GM12864 (cell line): ENCODE measurements at regions not wholly inside any gene's neighbourhood (a gene's known extent, or its start where the extent isn't known, plus 50 kb on each side); places are given as distances from the start of the nearest gene placed in this dataset.
"Not testable (repeated sequence)": the region's sequence is repeated elsewhere in the genome, so short reads cannot be mapped to it uniquely, and the experiment has no call there.

Experiments
- DNase-seq: peaks from one replicate; pipeline ENCODE4 v3.0.0-alpha.2; 2011; ENCODE audit warnings: low read depth
- H3K4me3 ChIP-seq: 2 replicates; pipeline ENCODE4 v1.5.1; 2011; ENCODE audit warnings: mild to moderate bottlenecking, low read depth, low read length, control low read depth
- CTCF ChIP-seq: IDR thresholded peaks from 2 replicates; pipeline ENCODE4 v1.5.1; 2011; ENCODE audit warnings: low read depth, mild to moderate bottlenecking, moderate library complexity, low read length, control low read depth, inconsistent platforms; ENCODE audit errors: missing control alignments

DNA sequence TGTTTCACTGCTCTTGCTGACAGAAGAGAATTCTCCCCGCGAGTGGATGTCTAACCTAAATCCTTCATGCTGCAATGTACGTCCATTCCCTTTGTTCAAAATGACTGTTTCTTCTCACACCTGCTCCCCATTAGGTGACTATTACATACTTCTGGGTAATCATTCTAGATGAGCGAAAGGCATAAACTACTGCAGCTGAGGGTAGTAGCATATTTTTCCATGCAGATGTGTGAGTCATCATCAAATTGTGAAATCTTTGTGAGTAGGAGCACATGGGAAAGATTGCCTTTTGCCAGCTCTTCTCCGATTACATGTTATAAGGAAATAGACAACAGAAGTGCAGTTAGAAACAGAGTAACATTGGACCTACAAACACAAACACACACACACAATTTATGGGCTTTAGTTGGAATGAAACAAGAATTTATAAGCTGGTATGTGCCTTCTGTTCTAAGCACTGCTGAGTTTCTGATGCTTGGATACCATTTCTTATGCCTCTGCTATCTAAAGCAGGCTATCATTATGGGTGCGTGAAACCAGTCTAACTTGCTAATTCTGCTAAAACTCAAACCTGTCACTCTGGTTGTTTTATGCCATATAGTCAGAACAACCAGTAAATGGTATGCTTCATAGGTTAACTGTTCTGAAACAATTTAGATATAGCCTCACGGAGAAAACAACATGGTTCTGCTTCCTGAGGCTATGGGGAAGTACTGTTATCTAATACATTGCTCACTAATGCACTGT is 346.9 kb upstream of the PSMD7 start:
- no peak overlapping the region for H3K4me3 ChIP-seq
- DNase-seq, result no peak
- no peak for TF ChIP-seq CTCF

GRCh38 chr16:73945631-73946030 is 351.0 kb upstream of the PSMD7 start:
- H3K4me3 ChIP-seq, result no peak overlapping the region
- no peak for DNase-seq
- TF ChIP-seq CTCF, result no peak

DNA sequence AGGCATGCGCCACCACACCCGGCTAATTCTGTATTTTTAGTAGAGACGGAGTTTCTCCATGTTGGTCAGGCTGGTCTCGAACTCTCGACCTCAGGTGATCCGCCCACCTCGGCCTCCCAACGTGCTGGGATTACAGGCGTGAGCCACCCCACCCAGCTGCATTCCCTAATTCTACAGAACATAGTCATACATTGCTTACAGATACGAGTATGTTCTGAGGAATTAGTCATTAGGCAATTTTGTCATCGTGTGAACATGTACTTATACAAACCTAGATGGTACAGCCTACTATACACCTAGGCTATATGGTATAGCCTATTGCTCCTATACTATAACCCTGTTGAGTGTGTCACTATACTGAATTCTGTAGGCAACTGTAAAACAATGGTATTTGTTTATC is 353.4 kb upstream of the PSMD7 start:
- not testable (repeated sequence) for H3K4me3 ChIP-seq, DNase-seq

GRCh38 chr16:73940786-73941185 is 355.8 kb upstream of the PSMD7 start:
- not testable (repeated sequence) for H3K4me3 ChIP-seq, DNase-seq

DNA sequence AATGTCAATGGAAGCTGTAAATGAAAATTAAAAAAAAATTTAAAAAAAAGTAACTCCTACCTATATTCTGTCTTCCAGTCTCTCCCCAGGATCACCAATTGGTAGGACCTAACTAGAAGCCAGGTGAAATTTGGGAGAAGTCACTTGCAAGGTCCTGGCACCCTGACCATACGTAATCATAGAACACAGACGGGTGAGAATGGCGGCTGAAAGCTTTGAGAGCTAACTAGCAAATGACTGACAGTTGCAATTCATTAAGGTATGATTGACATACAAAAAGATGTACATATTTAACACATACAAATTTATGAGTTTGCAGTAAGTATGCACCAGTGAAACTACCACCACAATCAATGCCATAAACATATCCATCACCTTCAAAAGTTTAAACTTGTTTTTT is 372.7 kb upstream of the PSMD7 start:
- no peak for TF ChIP-seq CTCF
- no peak overlapping the region for H3K4me3 ChIP-seq
- no peak for DNase-seq

DNA sequence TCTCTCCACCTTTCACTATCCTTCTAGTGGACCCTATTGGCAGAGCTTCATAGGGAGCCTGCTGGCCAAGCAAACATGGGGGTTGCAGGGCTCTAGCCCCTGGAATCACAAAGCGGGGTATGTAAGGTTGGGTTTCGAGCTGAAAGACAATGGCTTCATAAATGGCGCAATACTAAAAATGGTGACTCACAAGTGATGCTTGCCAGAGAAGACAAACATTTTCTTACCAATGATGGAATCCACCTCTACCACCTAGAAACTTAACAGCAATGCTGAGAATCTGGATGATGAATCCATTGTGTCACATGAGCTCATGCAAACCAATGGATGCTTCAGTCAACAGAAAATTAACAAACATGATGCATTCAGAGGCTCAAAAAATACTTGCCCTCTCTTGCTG is 375.3 kb upstream of the PSMD7 start:
- no peak for TF ChIP-seq CTCF
- DNase-seq, result no peak
- H3K4me3 ChIP-seq, result no peak overlapping the region

DNA sequence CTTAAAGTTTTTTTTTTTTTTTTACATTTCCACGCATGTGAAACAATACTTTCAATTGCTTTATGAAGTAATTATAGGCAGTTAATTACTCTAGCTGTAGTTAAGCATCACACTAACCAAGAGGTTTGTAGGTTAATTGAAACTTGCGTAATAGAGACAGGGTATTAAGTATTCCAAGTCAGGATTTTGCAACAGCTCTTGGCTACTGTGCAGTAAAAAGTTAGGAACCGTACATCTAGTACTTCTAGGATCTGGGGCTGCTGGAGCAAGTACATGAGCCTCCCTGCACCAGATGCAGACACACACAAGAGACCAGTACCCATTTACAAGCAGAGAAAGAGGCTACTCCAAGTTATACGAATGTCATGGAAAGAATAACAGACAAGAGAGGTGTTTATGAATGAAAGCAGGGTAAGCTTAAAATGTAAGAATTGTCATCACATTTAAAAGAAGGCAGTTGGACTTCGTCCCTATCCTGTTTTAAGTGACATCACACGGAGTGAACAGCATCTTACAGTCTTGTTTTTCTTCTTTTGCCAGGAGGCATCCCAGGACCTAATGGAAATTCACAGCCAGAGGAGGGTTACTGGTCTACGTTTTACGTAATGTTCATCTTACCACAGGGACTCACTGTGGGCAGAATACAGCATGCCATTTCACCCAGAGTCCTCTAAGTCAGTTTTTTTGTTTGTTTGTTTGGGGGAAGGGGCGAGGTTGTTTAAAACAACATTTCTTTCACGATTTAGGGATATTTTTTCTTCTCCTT is 379.6 kb upstream of the PSMD7 start:
- DNase-seq, result no peak
- H3K4me3 ChIP-seq, result no peak overlapping the region
- no peak for TF ChIP-seq CTCF

DNA sequence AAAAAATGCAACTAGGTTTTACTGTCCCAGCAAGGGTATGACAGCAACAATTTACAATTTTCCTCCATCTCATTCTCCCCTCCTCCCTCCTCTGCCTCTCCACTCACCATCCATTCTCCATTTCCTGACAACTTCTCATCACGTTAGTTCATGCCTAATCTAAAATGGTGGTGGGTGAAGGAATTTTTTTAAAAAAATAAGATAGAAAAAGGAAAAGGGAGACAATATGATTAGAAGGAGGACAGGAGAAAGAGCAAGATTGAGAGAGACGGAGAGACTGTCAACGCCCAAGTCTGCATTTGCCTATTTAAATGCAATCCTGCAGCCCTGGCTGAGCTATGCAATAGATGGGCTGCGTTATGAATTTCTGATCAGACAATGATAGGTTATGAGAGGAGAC is 380.7 kb upstream of the PSMD7 start:
- no peak for DNase-seq
- no peak for TF ChIP-seq CTCF
- no peak overlapping the region for H3K4me3 ChIP-seq
